IgD-negative memory B cell (primary cell): ENCODE measurements at regions not wholly inside any gene's neighbourhood (a gene's known extent, or its start where the extent isn't known, plus 50 kb on each side); places are given as distances from the start of the nearest gene placed in this dataset.

Experiments used
- H3K27ac Mint-ChIP-seq, 3 donors: one replicate each; pipeline ENCODE4 v1.8.0; 2020 to 2022; ENCODE audit warnings: mild to moderate bottlenecking in 3 of 3, mixed read lengths in 3 of 3, moderate library complexity in 1 of 3
- H3K27me3 Mint-ChIP-seq: one replicate; pipeline ENCODE4 v1.8.0; 2021; ENCODE audit warnings: mixed read lengths
- H3K36me3 Mint-ChIP-seq: one replicate; pipeline ENCODE4 v1.8.0; 2020; ENCODE audit warnings: mild to moderate bottlenecking, mixed read lengths
- H3K4me1 Mint-ChIP-seq, 3 donors: one replicate each; pipeline ENCODE4 v1.8.0; 2020 to 2022; ENCODE audit warnings: mixed read lengths in 3 of 3, mild to moderate bottlenecking in 1 of 3
- H3K4me3 Mint-ChIP-seq, 4 donors: one replicate each; pipeline ENCODE4 v1.8.0; 2020 to 2022; ENCODE audit warnings: mild to moderate bottlenecking in 4 of 4, mixed read lengths in 4 of 4, moderate library complexity in 3 of 4
- H3K9me3 Mint-ChIP-seq, 3 donors: one replicate each; pipeline ENCODE4 v1.8.0; 2020 to 2021; ENCODE audit warnings: mixed read lengths in 3 of 3, mild to moderate bottlenecking in 1 of 3

DNA sequence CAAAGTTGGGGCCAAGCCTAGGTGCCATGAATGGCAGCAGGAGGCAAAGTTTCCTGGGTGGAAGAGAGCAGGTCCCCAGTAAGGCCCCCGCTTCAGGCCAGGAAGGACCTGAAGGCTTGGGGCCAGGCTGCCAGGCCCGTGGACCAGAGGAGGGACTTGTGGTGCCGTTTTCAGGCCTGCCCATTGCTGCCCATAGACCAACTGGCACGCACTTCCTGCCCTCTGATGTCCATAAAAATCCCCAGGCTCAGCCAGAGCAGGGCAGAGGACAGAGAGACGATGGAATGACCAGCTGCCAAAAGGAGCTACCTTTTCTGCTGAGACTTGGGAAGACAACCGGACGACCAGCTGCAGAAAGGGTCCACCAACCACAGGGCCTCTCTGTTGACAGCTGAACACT is 1205.5 kb downstream of the ARAP2 start:
- Mint-ChIP-seq H3K4me1 (no peaks in the 10 kb centered on the region), H3K4me3 (no peak overlapping the region), H3K36me3 (no peaks in the 10 kb centered on the region), H3K9me3 (peaks cover 0 to 6% (median 2%) of the 10 kb centered on the region in 3 donors), H3K27ac (no peak overlapping the region), H3K27me3 (no peaks in the 10 kb centered on the region)

DNA sequence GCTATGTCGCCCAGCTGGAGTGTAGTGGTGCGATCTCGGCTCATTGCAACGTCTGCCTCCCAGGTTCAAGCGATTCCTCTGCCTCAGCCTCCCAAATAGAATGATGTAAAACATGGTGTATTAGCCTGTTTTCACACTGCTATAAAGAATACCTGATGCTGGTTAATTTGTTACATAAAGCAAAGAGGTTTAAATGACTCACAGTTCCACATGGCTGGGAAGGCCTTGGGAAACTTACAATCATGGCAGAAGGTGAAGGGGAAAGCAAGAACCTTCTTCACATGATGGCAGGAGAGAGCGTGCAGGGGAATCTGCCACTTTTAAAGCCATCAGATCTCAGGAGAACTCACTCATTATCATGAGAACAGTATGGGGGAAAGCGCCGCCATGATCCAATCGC is 1191.8 kb downstream of the ARAP2 start:
- no peaks in the 10 kb centered on the region for H3K4me1 Mint-ChIP-seq
- H3K4me3 Mint-ChIP-seq: no peak overlapping the region
- H3K27me3 Mint-ChIP-seq: no peaks in the 10 kb centered on the region
- H3K36me3 Mint-ChIP-seq: no peaks in the 10 kb centered on the region
- H3K9me3 Mint-ChIP-seq: peaks cover 2 to 7% (median 3%) of the 10 kb centered on the region in 3 donors
- H3K27ac Mint-ChIP-seq: no peak overlapping the region

DNA sequence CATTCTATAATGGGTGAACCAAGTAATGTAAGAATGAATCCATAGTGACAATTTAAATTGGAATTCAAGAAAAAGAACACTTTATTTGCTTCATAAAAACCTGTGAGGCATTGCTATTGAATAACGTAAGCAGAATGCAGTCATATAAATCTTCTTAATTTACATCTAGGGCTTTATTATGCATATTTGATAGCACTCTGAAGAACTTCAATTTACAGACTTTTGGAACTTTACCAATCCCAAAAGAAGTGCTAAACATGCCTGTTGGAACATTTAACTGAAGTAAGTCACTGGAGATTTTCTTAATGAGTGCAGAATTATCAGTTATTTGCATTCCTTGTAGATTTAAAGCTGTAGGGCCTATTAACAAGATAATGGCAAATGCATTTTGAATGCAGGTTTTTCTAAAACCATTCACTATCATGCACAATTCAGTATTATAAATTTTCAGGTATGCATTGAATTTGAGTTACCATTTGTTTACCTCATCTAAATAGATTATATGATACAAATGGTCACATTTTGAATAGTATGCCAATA is 1181.2 kb downstream of the ARAP2 start:
- no peaks in the 10 kb centered on the region for H3K4me1 Mint-ChIP-seq
- no peaks in the 10 kb centered on the region for H3K36me3 Mint-ChIP-seq
- H3K4me3 Mint-ChIP-seq: no peak overlapping the region
- peaks cover 0 to 2% (median 0%) of the 10 kb centered on the region in 3 donors for H3K9me3 Mint-ChIP-seq
- H3K27ac Mint-ChIP-seq: no peak overlapping the region
- no peaks in the 10 kb centered on the region for H3K27me3 Mint-ChIP-seq

DNA sequence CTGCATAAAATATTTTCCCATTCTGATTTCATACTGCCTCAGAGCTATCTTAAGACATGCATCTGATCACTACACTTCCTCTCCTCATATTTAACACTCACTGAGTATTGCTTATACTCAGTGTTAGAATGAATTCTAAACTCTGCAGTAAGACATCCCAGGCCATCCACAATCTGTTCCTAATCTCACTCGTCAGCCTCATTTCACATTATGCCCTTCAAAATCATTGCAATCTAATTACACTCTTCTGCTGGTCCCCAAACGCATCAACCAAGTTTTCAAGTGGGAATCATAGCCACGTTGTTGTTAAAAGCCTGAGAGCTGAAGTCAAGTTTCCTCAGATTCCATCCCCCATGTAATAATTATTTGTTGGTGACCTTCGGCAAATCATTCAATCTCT is 1177.9 kb downstream of the ARAP2 start:
- H3K4me3 Mint-ChIP-seq: no peak overlapping the region
- H3K4me1 Mint-ChIP-seq: no peaks in the 10 kb centered on the region
- H3K27me3 Mint-ChIP-seq: no peaks in the 10 kb centered on the region
- no peaks in the 10 kb centered on the region for H3K9me3 Mint-ChIP-seq
- no peaks in the 10 kb centered on the region for H3K36me3 Mint-ChIP-seq
- H3K27ac Mint-ChIP-seq: no peak overlapping the region

DNA sequence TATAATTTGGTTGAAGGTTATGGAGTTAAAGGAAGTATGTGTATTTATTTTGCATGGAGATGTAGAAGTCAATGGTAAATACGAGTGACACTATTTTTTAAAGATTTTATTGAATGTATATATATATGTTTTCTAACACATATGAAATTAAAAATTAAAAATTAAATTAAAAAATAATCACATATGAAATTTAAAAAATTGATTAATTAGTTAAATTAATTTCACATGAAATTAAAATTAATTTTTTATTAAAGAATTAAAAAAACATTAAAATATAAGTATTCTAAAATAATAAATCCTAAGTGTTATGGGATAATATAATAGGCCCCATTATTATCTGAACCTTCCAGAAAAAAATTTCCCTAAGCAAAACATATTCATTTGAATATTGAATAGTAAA is 1163.5 kb downstream of the ARAP2 start:
- Mint-ChIP-seq H3K27me3 (no peaks in the 10 kb centered on the region), H3K27ac (no peak overlapping the region), H3K36me3 (no peaks in the 10 kb centered on the region), H3K4me3 (no peak overlapping the region), H3K9me3 (peaks cover 0 to 5% (median 3%) of the 10 kb centered on the region in 3 donors), H3K4me1 (no peaks in the 10 kb centered on the region)

DNA sequence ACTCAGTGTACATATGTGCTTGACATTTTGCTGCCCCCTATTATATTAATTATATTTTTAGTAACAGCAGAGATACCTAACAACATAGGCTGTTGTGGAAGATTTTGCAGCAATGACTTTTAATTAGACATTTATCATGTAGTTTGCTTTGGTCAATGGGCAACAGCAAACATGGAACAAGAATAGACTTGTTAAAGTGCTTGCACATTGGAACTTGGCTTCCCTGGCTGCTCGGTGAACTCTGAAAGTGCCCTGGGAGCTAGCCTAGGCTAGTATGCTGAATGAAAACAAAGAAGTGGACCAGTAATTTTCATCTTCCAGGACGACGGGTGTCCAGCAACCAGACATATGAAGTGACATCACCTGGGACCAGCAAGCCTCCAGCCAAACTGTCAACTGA is 1157.1 kb downstream of the ARAP2 start:
- no peaks in the 10 kb centered on the region for H3K4me1 Mint-ChIP-seq
- peaks cover 0 to 5% (median 3%) of the 10 kb centered on the region in 3 donors for H3K9me3 Mint-ChIP-seq
- no peaks in the 10 kb centered on the region for H3K27me3 Mint-ChIP-seq
- H3K4me3 Mint-ChIP-seq: no peak overlapping the region
- H3K27ac Mint-ChIP-seq: no peak overlapping the region
- H3K36me3 Mint-ChIP-seq: no peaks in the 10 kb centered on the region

DNA sequence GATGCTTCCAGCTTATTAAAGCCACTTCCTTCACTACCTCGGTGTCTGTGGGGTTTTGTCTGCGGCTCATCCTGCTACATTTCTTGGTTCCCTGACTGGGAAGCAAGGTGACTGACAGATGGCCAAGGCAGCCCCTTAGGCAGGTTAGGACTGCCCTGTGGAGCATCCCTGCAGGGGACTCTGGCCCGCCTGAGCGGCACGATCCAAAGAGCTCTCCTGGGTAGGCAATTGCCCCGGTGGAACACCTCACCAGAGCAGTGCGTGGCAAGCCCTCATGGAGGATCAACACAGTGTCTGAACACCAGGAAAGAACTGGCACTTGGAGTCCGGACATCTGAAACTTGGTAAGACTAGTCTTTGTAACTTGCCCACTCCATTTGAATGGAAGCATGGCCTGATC is 1143.4 kb downstream of the ARAP2 start:
- no peak overlapping the region for H3K4me3 Mint-ChIP-seq
- no peaks in the 10 kb centered on the region for H3K27me3 Mint-ChIP-seq
- H3K9me3 Mint-ChIP-seq: peaks cover 3 to 10% (median 4%) of the 10 kb centered on the region in 3 donors
- H3K4me1 Mint-ChIP-seq: no peaks in the 10 kb centered on the region
- H3K27ac Mint-ChIP-seq: no peak overlapping the region
- peaks cover 2% of the 10 kb centered on the region for H3K36me3 Mint-ChIP-seq

DNA sequence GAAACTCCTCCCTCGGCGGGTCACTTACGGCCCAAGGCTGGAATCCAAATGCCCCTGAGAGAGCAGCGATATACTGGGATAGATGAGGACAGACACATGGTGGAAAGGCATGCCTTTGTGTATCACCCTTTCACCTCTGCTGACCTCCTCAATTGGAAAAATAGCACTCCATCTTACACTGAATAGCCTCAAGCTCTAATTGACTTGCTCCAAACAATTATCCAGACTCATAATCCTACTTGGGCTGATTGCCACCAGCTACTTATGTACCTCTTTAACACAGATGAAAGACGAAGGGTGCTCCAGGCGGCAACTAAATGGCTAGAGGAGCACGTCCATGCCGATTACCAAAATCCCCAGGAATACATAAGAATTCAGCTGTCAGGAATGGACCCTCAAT is 1142.2 kb downstream of the ARAP2 start:
- Mint-ChIP-seq H3K4me1 (no peaks in the 10 kb centered on the region), H3K4me3 (no peak overlapping the region), H3K27me3 (no peaks in the 10 kb centered on the region), H3K36me3 (peaks cover 2% of the 10 kb centered on the region), H3K9me3 (peaks cover 3 to 6% (median 4%) of the 10 kb centered on the region in 3 donors), H3K27ac (no peak overlapping the region)

DNA sequence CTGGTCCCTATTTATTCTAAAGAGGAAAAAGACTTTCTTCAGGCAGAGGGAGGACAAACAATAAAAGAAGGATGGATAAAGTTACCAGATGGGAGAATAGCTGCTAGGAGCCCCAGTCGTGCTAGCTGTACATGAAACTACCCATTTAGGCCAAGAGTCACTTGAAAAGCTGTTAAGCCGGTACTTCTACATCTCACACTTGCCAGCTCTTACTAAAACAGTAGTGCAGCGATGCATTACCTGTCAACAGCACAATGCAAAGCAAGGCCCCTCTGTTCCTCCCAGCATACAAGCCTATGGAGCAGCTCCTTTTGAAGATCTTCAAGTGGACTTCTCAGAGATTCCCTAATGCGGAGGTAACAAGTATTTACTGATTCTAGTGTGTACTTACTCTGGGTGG is 1138.8 kb downstream of the ARAP2 start:
- Mint-ChIP-seq H3K4me1 (no peaks in the 10 kb centered on the region), H3K4me3 (no peak overlapping the region), H3K36me3 (peaks cover 2% of the 10 kb centered on the region), H3K27me3 (no peaks in the 10 kb centered on the region), H3K27ac (no peak overlapping the region), H3K9me3 (peaks cover 2 to 10% (median 4%) of the 10 kb centered on the region in 3 donors)

DNA sequence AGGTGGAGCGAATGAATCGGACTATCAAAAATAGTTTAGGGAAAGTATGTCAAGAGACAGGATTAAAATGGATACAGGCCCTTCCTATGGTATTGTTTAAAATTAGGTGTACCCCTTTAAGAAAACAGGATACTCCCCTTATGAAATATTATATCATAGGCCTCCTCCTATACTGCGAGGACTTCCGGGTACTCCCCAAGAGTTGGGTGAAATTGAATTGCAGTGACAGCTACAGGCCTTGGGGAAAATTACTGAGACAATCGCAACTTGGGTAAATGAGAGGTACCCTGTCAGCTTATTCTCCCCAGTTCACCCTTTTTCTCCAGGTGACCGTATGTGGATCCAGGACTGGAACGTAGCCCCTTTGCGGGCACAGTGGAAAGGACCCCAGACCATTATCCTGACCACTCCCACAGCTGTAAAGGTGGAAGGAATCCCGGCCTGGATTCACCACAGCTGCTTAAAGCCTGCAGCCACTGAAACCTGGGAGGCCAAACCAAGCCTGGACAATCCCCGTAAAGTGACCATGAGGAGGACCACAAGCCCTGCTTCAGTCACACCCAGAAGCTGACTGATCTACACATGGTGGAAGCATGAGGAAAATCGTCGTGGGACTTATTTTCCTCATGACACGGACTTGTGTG is 1138.1 kb downstream of the ARAP2 start:
- no peaks in the 10 kb centered on the region for H3K27me3 Mint-ChIP-seq
- no peak overlapping the region for H3K4me3 Mint-ChIP-seq
- H3K4me1 Mint-ChIP-seq: no peaks in the 10 kb centered on the region
- peaks cover 2% of the 10 kb centered on the region for H3K36me3 Mint-ChIP-seq
- H3K27ac Mint-ChIP-seq: no peak overlapping the region
- peaks cover 2 to 9% (median 4%) of the 10 kb centered on the region in 3 donors for H3K9me3 Mint-ChIP-seq

DNA sequence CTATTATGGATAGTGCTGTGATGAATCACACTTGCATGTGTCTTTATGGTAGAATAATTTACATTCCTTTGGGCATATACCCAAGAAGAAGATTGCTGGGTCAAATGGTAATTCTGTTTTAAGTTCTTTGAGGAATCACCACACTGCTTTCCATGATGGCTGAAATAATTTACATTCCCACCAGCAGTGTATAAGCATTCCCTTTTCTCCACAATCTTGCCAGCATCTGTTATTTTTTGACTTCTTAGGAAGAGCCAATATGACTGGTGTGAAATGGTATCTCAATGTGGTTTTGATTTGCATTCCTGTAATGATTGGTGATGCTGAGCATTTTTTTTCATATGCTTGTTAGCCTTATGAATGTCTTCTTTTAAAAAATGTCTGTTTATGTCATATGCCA is 1120.2 kb downstream of the ARAP2 start:
- no peaks in the 10 kb centered on the region for H3K36me3 Mint-ChIP-seq
- H3K27me3 Mint-ChIP-seq: no peaks in the 10 kb centered on the region
- no peaks in the 10 kb centered on the region for H3K4me1 Mint-ChIP-seq
- H3K9me3 Mint-ChIP-seq: peaks cover 0 to 4% (median 3%) of the 10 kb centered on the region in 3 donors
- no peak overlapping the region for H3K4me3 Mint-ChIP-seq
- H3K27ac Mint-ChIP-seq: no peak overlapping the region

DNA sequence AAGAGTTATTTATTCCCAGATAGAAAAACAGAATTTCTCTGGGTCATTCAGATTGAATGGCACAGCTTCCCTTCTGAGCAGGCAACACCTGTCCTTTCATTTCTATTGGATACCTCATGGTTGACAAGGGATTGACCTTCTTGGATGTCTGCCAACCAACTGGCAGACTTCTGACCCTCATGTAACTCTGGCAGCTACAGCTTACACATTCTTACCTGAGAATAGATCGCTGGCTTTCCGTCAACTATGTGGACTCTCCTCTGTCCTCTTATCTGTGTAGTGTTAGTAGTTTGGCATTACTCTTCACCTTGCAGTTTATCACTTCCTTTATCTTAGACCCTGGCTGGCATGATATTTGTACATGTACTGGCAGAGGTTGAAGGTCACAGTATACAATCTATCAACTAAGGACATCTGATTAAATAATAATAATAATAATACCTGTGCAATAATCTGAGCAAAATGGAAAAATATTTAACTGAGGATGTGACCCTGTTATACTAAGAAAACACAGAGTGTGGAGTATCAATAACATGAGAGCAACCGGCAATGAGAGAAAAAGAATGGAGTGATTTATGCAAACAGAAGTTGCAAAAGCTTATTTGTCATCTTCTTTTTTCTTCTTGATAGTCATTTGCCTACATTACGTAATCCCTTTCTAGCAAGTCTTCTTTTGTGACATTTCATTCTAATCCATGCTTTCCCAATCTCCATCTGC is 1118.2 kb downstream of the ARAP2 start:
- H3K36me3 Mint-ChIP-seq: no peaks in the 10 kb centered on the region
- peaks cover 0 to 4% (median 3%) of the 10 kb centered on the region in 3 donors for H3K9me3 Mint-ChIP-seq
- no peak overlapping the region for H3K4me3 Mint-ChIP-seq
- no peaks in the 10 kb centered on the region for H3K27me3 Mint-ChIP-seq
- no peak overlapping the region for H3K27ac Mint-ChIP-seq
- H3K4me1 Mint-ChIP-seq: no peaks in the 10 kb centered on the region

DNA sequence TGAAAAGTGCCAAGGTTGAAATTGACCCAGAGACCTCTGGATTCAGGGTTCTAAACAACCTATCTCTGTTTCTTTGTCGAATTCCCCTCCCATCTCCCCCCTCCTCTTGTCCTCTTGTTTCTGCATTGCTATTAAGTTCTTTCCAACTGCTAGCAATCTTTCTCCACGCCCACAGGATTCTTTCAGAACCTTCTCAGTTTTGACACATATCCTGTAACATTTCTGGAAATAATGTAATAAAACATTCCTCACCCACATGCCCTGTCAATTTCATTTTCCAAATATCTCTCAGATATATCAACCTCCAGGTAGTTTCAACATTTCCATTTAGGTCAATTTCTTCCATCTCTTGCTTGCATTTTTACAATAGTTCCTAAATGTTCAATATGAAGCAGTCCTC is 1105.9 kb downstream of the ARAP2 start:
- Mint-ChIP-seq H3K4me3 (no peak overlapping the region), H3K36me3 (no peaks in the 10 kb centered on the region), H3K4me1 (no peaks in the 10 kb centered on the region), H3K27ac (no peak overlapping the region), H3K9me3 (peaks cover 0 to 4% (median 2%) of the 10 kb centered on the region in 3 donors), H3K27me3 (no peaks in the 10 kb centered on the region)

DNA sequence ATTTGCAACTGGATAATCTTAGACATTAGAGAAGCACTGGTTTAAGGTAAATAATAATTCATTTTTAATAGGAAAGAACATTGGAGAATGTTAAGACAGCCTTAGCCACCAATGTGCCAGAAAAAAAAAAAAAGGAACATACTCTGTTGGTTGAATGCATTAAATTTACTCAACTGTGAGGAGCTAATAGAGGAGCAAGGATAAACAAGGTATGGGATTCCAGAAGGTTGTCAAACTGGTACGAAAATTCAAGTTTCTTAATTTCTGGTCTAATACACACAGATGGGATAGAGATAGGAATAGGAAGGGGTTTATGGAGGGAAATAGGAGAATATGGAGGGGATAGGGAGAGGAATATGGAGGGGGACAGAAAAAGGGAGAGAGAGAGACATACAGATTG is 1096.6 kb downstream of the ARAP2 start:
- no peaks in the 10 kb centered on the region for H3K27me3 Mint-ChIP-seq
- H3K36me3 Mint-ChIP-seq: no peaks in the 10 kb centered on the region
- H3K4me3 Mint-ChIP-seq: no peak overlapping the region
- no peaks in the 10 kb centered on the region for H3K4me1 Mint-ChIP-seq
- no peak overlapping the region for H3K27ac Mint-ChIP-seq
- H3K9me3 Mint-ChIP-seq: peaks cover 2 to 9% (median 5%) of the 10 kb centered on the region in 3 donors

DNA sequence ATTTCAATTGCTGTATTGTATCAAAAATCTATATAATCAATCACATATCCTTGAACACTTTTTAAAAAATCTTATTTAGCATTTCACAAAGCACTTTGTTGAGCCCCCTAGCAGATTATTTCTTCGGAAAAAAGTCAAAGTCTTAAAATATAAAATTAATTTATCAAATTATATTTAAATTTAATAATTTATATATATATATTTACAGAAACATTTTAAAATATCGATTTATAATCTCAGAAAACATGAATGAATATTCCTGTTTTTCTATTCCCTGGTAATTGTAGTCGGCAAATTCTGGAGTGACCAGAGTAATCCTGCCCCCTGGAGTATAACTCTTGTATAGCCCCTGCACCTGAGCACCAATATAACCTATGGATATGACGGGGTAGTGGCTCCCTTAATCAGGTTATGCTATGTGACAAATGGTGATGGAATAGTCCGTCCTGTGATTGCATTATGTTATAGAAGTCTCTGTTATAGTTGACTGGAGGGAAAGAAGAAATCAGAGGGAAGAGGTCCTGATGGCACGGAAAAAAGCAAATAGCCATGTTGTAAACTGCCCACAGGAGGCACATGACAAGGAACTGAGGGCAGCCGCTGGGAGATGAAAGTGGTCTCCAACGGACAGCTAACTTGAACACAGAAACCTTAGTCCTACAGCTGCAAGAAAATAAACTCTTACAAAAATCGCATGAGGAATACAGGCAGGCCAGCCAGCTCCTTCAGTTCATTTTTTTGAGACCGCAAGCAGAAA is 1092.3 kb downstream of the ARAP2 start:
- Mint-ChIP-seq H3K4me3 (no peak overlapping the region), H3K27me3 (no peaks in the 10 kb centered on the region), H3K9me3 (peaks cover 0 to 9% (median 0%) of the 10 kb centered on the region in 3 donors), H3K4me1 (no peaks in the 10 kb centered on the region), H3K36me3 (no peaks in the 10 kb centered on the region), H3K27ac (no peak overlapping the region)
